Gastrocnemius medialis (tissue), 4 donors: ENCODE measurements at regions not wholly inside any gene's neighbourhood (a gene's known extent, or its start where the extent isn't known, plus 50 kb on each side); places are given as distances from the start of the nearest gene placed in this dataset.

Experiments
- CTCF ChIP-seq, 5 experiments: fragments of 450-650 bp in 3 of 5; fragments of 200-600 bp in 2 of 5; sonication (generic) in 2 of 5; IDR thresholded peaks in 4 of 5; conservative IDR thresholded peaks in 1 of 5; 1 replicate in 4 of 5; 2 replicates in 1 of 5; pipeline ENCODE4 v1.5.1; 2016 to 2019; ENCODE audit warnings: antibody characterized with exemption in 5 of 5, mild to moderate bottlenecking in 3 of 5, moderate library complexity in 3 of 5
- POLR2A ChIP-seq, 2 donors: fragments of 450-650 bp; IDR thresholded peaks; one replicate each; pipeline ENCODE4 v1.6.1; 2017; ENCODE audit warnings: antibody characterized with exemption in 2 of 2, mild to moderate bottlenecking in 2 of 2, moderate library complexity in 2 of 2

DNA sequence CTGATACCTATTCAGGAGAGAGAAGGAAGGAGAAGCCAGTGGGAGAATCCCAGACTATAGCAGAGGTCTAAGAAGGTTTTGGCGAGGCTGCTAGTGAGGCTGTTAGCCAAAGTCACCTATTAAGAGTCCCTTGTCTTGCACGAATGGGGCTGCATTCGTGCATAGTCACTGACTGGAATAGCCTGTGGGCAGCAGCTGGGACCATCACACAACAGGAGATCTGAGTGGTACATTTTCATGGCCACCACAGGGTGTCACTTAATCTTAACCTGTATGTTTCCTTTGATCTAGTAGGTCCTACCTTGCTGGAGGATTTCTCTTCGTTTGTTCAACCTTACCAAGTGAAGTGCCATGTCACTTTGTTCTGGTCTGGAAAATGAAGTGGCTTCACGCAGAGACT is 319.9 kb downstream of the BMPER start:
- TF ChIP-seq CTCF (IDR thresholded peaks at IDR 0.05 in 4 of 5, conservative IDR thresholded peaks at IDR 0.05 in 1 of 5) (no peak), POLR2A (IDR thresholded peaks at IDR 0.05) (no peak)
